Activated naive CD4-positive, alpha-beta T cell treated with anti-CD3 and anti-CD28 coated beads, Interleukin-2, amount 50 U/mL, for 16 hours (primary cell): ENCODE measurements at regions not wholly inside any gene's neighbourhood (a gene's known extent, or its start where the extent isn't known, plus 50 kb on each side); places are given as distances from the start of the nearest gene placed in this dataset.
A peak's percentile ranks its signal among the peaks of the same experiment; 100 is the strongest.
"Not testable (repeated sequence)": the region's sequence is repeated elsewhere in the genome, so short reads cannot be mapped to it uniquely, and the experiment has no call there.

Experiments
- DNase-seq: peaks from one replicate; pipeline ENCODE4 v3.0.0-alpha.2; 2020

GRCh38 chr1:222865718-222866117 is 50.9 kb downstream of the DISP1 start:
- no peak for DNase-seq

GRCh38 chr1:222867316-222867715 is 52.5 kb downstream of the DISP1 start:
- DNase-seq, result no peak

- DNase-seq, result no peak
Measured at GRCh38 chr1:222876182-222876581, 61.3 kb downstream of the DISP1 start.

- no peak for DNase-seq
Measured at GRCh38 chr1:222877854-222878253, 63.0 kb downstream of the DISP1 start.

GRCh38 chr1:222880587-222880986 is 65.7 kb downstream of the DISP1 start:
- DNase-seq, result peak; percentile 38

GRCh38 chr1:222886194-222886854 is 71.5 kb downstream of the DISP1 start:
- no peak for DNase-seq

- DNase-seq, result no peak
Measured at GRCh38 chr1:222886878-222887351, 72.1 kb downstream of the DISP1 start.

GRCh38 chr1:222889440-222889839 is 74.6 kb downstream of the DISP1 start:
- no peak for DNase-seq

GRCh38 chr1:222890716-222891115 is 75.9 kb downstream of the DISP1 start:
- DNase-seq, result no peak

GRCh38 chr1:222891578-222891977 is 76.7 kb downstream of the DISP1 start:
- no peak for DNase-seq

- DNase-seq, result no peak
Measured at GRCh38 chr1:222892137-222892769, 77.4 kb downstream of the DISP1 start.

- no peak for DNase-seq
Measured at GRCh38 chr1:222893255-222893654, 78.4 kb downstream of the DISP1 start.

GRCh38 chr1:222894331-222894730 is 79.5 kb downstream of the DISP1 start:
- DNase-seq, result no peak

- DNase-seq, result no peak
Measured at GRCh38 chr1:222896630-222897526, 82.0 kb downstream of the DISP1 start.

- no peak for DNase-seq
Measured at GRCh38 chr1:222897527-222898190, 82.8 kb downstream of the DISP1 start.

- DNase-seq, result no peak
Measured at GRCh38 chr1:222898191-222898527, 83.3 kb downstream of the DISP1 start.

GRCh38 chr1:222899471-222899870 is 84.6 kb downstream of the DISP1 start:
- DNase-seq, result no peak

- DNase-seq, result no peak
Measured at GRCh38 chr1:222904451-222904850, 89.6 kb downstream of the DISP1 start.

- no peak for DNase-seq
Measured at GRCh38 chr1:222905151-222905550, 90.3 kb downstream of the DISP1 start.

- DNase-seq, result not testable (repeated sequence)
Measured at GRCh38 chr1:222906271-222906739, 91.5 kb downstream of the DISP1 start.

GRCh38 chr1:222909586-222909985 is 94.7 kb downstream of the DISP1 start:
- no peak for DNase-seq

- DNase-seq, result no peak
Measured at GRCh38 chr1:222910699-222911098, 95.9 kb downstream of the DISP1 start.

GRCh38 chr1:222911866-222912265 is 97.0 kb downstream of the DISP1 start:
- no peak for DNase-seq
